Stimulated activated effector memory CD8-positive, alpha-beta T cell treated with anti-CD3 and anti-CD28 coated beads, Interleukin-12 subunit alpha, Interleukin-12 subunit beta, amount 100 ng/mL, for 72 hours (primary cell): ENCODE measurements at regions not wholly inside any gene's neighbourhood (a gene's known extent, or its start where the extent isn't known, plus 50 kb on each side); places are given as distances from the start of the nearest gene placed in this dataset.

Experiments
- ATAC-seq: fragments of 150-1000 bp; cut with Tn5 transposase; 2 replicates; pipeline ENCODE4 v1.10.0; 2021
- DNase-seq, 2 donors: peaks; one replicate each; pipeline ENCODE4 v3.0.0; 2021 to 2022; ENCODE audit warnings: low spot score in 2 of 2
- H3K27ac Mint-ChIP-seq: one replicate; pipeline ENCODE4 v1.8.0; 2022; ENCODE audit warnings: mild to moderate bottlenecking, mixed read lengths
- H3K36me3 Mint-ChIP-seq: one replicate; pipeline ENCODE4 v1.8.0; 2022; ENCODE audit warnings: mild to moderate bottlenecking, mixed read lengths
- H3K4me1 Mint-ChIP-seq: one replicate; pipeline ENCODE4 v1.8.0; 2022; ENCODE audit warnings: mixed read lengths
- H3K4me3 Mint-ChIP-seq: one replicate; pipeline ENCODE4 v1.8.0; 2022; ENCODE audit warnings: mild to moderate bottlenecking, mixed read lengths
- H3K9me3 Mint-ChIP-seq: one replicate; pipeline ENCODE4 v1.8.0; 2022; ENCODE audit warnings: mixed read lengths

DNA sequence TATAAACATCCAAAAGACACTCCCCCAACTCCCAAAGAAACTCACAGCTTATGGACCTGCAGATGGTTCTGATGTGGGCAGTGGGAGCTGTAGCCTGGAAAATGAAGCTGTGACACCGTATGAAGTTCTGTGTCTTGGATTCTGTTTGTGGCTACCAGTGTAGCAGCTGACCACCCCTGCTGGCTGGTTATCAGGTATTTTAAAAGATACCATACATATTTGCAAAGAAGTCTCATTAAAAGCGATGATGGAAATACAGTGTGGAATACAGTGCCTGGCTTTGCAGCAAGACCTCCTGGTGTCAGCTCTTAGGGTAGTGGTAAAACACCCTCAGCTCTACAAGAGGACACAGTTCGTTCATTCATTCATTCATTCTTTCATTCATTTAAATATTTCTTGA, 194.3 kb upstream of the PRKCQ start:
- no peak overlapping the region for H3K27ac Mint-ChIP-seq
- H3K4me1 Mint-ChIP-seq = no peaks in the 10 kb centered on the region
- no peak overlapping the region for H3K4me3 Mint-ChIP-seq
- H3K9me3 Mint-ChIP-seq = no peaks in the 10 kb centered on the region
- DNase-seq (peak in 1 of 2 donors; percentile 10), ATAC-seq (no peak)
- H3K36me3 Mint-ChIP-seq = no peaks in the 10 kb centered on the region

DNA sequence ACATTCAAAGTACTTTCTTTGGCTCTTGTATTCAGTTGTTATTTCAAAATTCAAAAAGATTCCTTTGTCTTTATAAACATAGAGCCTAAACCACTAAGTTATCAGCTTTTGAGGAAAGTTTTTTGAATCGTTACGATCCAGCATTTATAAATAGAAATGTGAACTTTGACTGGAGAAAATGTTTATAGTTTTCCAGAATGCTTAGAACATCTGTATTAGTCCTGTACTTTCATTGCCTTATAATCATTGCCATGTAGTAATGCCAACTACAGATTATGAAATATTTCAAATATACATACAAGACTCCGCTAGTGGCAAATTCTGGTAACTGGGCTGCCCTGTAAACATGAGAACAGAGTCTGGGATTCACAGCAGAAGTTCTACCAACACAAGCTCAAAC, 191.3 kb upstream of the PRKCQ start:
- H3K36me3 Mint-ChIP-seq = no peaks in the 10 kb centered on the region
- DNase-seq = no peak
- H3K4me1 Mint-ChIP-seq = no peaks in the 10 kb centered on the region
- H3K9me3 Mint-ChIP-seq = no peaks in the 10 kb centered on the region
- no peak overlapping the region for H3K4me3 Mint-ChIP-seq
- no peak overlapping the region for H3K27ac Mint-ChIP-seq
- no peak for ATAC-seq

DNA sequence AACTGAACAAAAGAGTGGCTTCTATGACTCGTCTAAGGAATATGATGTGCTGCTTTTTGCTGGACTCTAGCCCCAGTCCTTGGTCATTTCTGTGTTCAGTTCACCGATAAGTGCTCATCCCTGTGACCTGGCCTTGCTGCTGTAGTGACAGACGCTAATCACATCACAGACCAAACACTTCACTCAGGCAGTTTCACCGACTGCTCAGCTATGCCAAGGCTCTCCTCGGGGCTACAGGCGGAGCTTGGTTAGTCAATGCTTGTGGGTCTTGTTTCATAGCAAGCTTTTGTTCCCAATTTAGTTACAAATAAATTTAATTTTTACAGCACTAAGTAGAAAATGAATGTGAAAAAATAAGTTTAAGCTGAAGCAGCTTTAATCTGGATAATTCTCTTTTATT, 190.8 kb upstream of the PRKCQ start:
- DNase-seq (no peak), ATAC-seq (no peak)
- Mint-ChIP-seq H3K4me1 (no peaks in the 10 kb centered on the region), H3K27ac (no peak overlapping the region), H3K36me3 (no peaks in the 10 kb centered on the region), H3K4me3 (no peak overlapping the region), H3K9me3 (no peaks in the 10 kb centered on the region)

DNA sequence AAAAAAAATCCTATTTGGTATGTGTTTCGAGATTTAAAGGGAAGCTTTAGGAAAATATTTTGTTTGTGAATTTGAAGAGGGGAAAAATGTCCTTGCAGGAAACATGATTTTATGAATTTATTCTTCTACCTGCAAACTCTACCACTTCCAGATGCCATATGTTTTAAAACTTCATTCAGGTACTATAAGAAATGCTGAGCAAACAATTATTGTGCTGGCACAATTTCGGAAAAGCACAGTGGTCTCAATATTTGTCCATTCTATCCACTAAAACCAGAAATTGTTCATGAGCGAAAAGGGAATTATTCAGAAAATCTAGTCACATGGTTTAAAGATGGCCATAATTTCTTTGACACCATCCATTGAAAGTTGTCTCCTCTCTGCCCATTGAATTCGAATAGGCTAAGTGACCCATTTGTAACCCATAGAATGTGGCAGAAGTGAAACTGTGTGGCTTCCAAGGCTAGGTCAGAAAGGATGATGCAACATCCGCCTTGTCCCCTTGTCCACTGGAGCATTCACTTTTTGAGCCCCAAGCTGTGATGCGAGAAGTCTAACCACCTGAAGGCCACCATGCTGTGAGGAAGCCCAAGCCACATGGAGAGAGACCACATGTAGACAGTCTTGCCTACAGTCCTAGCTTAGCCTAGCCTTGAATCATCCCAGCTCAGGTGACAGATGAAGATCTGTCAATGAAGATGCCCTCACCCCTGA, 189.8 kb upstream of the PRKCQ start:
- Mint-ChIP-seq H3K36me3 (no peaks in the 10 kb centered on the region), H3K4me3 (no peak overlapping the region), H3K9me3 (no peaks in the 10 kb centered on the region), H3K27ac (no peak overlapping the region), H3K4me1 (no peaks in the 10 kb centered on the region)
- no peak for ATAC-seq
- no peak for DNase-seq

DNA sequence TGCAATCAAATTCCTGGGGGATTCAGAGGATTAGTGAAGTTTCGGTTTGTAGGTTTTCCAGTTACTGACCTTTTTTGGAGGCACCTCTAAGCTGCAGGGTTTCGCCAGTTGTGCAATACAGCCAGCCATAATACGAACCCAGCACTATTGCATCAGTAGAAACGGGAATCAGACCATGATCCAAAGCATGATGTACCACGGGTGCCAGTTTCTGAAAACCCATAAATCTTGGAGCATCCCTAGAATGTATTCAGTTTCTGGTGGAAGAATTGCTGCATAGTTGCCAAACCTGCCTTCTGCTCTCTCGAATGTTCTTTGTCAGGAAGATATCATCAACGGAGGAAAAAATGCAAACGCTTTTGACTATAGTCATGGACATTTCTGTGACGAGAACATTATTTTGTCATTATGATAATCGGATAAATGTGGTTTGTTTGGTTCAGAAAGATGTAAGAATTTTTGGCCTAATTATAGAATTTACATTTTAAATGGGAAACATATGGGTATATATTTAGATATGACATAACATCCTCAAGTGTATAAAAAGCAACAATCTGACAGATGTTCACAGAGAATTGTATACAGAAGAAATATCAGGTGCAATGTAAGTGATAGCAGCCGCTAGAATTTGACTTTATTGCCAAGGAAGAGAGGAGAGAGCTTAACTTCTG, 186.2 kb upstream of the PRKCQ start:
- no peak for ATAC-seq
- Mint-ChIP-seq H3K4me1 (no peaks in the 10 kb centered on the region), H3K4me3 (no peak overlapping the region), H3K27ac (no peak overlapping the region), H3K9me3 (no peaks in the 10 kb centered on the region), H3K36me3 (no peaks in the 10 kb centered on the region)
- no peak for DNase-seq

DNA sequence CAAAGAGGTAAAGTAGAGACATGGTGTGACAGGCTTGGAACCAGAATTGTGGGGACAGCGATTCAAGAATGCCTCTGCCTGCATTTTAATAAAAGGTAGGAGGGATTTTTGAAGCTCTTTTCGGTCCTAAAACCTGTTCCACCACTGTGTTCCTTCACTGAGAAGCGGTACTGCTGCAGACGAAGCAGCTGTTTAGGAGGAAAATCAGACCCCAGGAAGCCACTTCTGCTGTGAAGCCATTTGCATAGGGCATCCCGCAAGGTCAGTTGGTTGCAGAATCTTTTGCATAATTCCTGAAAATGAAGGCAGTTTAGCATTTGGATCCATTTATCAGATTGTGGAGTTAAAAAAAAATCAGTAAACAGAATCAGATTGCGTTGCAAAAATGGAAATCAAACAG, 183.3 kb upstream of the PRKCQ start:
- H3K27ac Mint-ChIP-seq = no peak overlapping the region
- DNase-seq = no peak
- H3K9me3 Mint-ChIP-seq = no peaks in the 10 kb centered on the region
- H3K4me1 Mint-ChIP-seq = no peaks in the 10 kb centered on the region
- H3K36me3 Mint-ChIP-seq = no peaks in the 10 kb centered on the region
- ATAC-seq = no peak
- no peak overlapping the region for H3K4me3 Mint-ChIP-seq

DNA sequence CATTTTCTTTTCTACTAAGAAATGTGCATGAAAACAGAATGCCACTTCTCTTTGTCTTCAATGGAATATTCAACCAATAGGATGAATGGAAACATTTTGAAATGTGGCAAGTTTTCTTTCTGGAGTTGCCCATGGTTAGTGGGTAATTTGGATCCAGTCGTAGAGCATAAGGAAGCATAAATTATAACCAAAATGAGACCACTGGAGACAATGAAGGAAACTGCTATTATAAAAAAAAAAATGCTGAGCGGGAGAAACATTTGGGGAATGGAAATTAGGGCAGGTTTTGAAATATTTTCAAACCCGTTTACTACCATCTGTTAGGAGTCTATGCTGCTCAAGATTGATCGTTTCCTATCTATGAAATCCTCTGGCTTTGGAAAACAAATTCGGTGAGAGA, 182.9 kb upstream of the PRKCQ start:
- Mint-ChIP-seq H3K36me3 (no peaks in the 10 kb centered on the region), H3K9me3 (no peaks in the 10 kb centered on the region), H3K4me1 (no peaks in the 10 kb centered on the region), H3K4me3 (no peak overlapping the region), H3K27ac (no peak overlapping the region)
- no peak for ATAC-seq
- no peak for DNase-seq

DNA sequence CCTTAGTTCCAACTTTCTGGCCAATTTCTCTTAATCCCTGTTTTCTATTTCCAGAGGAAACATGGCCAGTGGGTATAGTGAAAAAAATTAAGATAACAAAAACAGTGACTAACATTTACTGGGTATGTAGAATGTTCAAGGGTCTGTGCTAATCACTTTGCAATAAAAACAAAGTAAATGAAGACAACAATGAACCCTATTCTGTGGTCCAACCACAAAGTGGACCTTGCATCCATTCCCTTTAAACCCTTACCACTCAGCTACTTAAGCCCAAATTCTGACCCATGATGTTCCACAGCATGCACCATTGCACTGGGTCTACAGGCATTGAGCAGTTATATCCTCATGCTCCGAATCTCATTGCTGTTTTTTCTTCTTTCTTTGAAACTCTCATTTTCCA, 179.9 kb upstream of the PRKCQ start:
- H3K9me3 Mint-ChIP-seq = no peaks in the 10 kb centered on the region
- DNase-seq (no peak), ATAC-seq (no peak)
- no peaks in the 10 kb centered on the region for H3K4me1 Mint-ChIP-seq
- H3K4me3 Mint-ChIP-seq = no peak overlapping the region
- no peak overlapping the region for H3K27ac Mint-ChIP-seq
- no peaks in the 10 kb centered on the region for H3K36me3 Mint-ChIP-seq

DNA sequence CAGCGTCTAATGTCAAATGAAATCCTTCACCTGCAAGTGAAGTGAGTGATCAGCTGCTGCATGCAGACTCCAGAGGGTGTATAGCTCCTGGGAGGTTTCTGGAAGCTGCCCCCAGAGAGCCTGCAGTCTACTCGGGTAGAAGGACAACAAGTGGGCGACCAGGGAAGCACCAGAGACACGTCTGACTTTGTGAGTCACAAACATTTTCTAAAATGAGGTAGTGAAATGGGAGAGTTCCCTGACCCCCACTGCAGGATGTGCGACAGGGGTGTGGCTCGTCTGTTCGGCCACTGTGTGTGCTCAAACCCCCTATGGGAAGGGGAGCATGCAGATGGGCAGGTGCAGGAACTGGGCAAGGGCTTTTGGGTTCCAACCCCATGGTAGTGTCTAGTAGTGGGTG, 177.1 kb upstream of the PRKCQ start:
- no peak for ATAC-seq
- H3K27ac Mint-ChIP-seq = no peak overlapping the region
- no peaks in the 10 kb centered on the region for H3K9me3 Mint-ChIP-seq
- no peaks in the 10 kb centered on the region for H3K4me1 Mint-ChIP-seq
- H3K36me3 Mint-ChIP-seq = no peaks in the 10 kb centered on the region
- no peak for DNase-seq
- no peak overlapping the region for H3K4me3 Mint-ChIP-seq

DNA sequence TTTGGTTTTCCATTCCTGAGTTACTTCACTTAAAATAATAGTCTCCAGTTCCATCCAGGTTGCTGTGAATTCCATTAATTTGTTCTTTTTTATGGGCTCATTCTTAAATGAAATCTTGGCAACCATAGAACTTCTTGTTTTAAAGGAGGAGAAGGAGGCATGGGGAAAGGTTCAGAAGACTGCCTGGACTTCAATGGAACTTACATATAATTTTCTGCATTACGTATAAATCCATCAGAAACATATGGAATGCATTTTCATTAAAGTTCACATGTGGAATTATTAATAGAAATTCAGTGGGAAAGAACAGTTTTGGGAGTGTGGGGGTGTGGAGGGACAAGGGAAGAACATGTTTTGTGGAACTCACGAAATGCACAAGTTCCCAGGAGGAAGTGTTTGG, 176.6 kb upstream of the PRKCQ start:
- no peak for ATAC-seq
- DNase-seq = no peak
- H3K9me3 Mint-ChIP-seq = no peaks in the 10 kb centered on the region
- no peaks in the 10 kb centered on the region for H3K36me3 Mint-ChIP-seq
- H3K4me1 Mint-ChIP-seq = no peaks in the 10 kb centered on the region
- H3K27ac Mint-ChIP-seq = no peak overlapping the region
- H3K4me3 Mint-ChIP-seq = no peak overlapping the region

DNA sequence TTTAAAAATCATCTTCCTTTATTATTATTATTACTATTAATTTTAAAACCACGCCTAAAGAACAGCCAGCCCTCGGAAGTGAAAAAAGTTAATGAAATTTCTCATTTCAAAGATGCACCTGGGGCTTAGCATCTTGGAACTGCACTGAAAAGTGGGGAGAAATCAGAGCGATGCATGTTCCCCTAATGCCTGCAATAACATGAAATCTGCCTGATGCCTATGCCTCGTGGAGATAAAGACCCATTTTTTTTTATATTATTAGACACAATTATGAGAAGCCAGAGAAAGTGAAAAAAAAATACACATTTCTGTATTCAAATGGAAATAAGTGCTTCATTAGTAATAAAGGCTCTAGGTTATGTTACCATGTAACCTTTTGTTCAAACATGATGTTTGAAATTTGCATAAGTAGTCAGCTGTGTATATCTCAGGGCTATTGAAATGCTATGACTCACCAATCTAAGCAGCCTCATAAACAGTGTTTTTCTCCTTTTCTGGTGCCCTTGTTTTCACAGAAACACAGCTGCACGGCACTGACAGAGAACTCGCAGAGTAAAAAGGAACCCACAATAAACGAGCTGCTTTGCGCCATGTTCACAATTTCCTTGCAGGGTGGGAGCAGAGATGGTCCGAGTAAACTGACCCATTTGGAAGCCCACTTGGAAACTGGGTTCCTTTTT, 175.8 kb upstream of the PRKCQ start:
- no peaks in the 10 kb centered on the region for H3K4me1 Mint-ChIP-seq
- H3K9me3 Mint-ChIP-seq = no peaks in the 10 kb centered on the region
- no peak for DNase-seq
- H3K36me3 Mint-ChIP-seq = no peaks in the 10 kb centered on the region
- ATAC-seq = peak; percentile 49
- no peak overlapping the region for H3K4me3 Mint-ChIP-seq
- H3K27ac Mint-ChIP-seq = no peak overlapping the region

DNA sequence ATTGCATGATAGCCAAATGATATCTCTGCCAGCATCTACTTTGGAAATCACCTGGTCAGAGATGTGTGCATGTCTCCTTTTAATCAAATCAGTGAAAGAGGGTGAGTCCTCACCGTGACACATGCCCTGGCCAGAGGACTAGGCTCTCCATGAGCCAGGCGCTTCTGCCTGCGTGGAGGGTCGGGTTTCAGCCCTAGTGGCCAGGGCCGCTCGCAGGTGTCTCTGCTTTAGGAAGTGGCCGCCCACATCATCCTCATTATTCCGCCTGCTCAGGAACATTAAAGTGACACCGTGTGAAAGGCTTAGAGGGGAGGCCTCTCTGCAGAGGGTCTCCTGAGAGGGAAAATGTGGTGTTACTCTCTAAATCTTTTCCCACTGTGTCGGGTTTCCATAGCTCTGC, 173.6 kb upstream of the PRKCQ start:
- H3K4me3 Mint-ChIP-seq = no peak overlapping the region
- H3K4me1 Mint-ChIP-seq = no peaks in the 10 kb centered on the region
- no peak for ATAC-seq
- H3K36me3 Mint-ChIP-seq = no peaks in the 10 kb centered on the region
- no peak for DNase-seq
- no peak overlapping the region for H3K27ac Mint-ChIP-seq
- peaks cover 4% of the 10 kb centered on the region for H3K9me3 Mint-ChIP-seq

DNA sequence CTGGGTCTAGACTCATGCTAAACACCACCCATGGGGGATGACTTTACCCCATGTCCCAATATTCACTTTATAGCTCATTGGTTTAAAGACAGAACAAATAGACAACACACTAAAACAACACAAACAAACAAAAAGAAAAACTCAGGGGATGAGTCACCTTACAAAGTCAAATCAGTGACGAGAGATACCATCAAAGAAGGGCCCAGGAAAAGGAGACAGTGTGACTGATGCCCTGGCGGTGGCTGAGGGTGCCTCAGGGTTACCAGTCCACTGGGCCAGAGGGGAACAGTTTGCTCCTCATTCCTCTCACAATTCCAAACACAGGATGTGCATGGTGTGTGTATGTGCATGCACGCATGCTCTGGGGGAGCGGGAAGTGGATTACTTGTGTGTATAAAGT, 171.3 kb upstream of the PRKCQ start:
- Mint-ChIP-seq H3K27ac (no peak overlapping the region), H3K36me3 (no peaks in the 10 kb centered on the region), H3K9me3 (peaks cover 4% of the 10 kb centered on the region), H3K4me3 (no peak overlapping the region), H3K4me1 (no peaks in the 10 kb centered on the region)
- DNase-seq (no peak), ATAC-seq (peak; percentile 26)

DNA sequence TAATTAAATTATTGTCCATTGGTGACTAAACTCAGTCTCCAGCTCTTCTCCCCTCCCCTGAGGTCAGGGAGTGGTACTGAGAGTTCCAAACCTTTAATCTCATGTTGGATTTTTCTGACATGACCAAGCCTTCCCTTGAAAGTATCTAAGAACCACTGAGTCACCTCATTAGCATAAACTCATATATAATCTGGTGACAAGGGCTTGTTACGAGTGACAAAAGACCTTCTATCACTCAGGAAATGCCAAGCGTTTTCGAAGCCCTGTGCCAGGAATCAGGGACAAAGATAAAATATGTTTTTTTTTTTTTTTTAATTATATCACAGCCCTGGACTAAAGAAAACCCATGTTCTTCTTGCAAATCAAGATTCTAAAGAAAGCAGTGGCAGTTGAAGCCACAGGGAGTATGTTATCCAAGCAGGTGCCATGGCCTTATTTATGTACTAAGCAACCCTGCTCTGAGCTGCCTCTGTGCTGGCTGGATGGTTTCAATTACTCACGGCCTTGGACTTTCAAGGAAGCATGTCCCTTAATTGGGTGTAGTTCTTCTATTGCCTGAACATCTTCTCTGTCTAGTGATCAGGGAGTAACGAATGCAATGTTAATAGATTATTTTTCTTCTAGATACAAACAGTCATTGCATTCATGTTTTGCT, 169.0 kb upstream of the PRKCQ start:
- Mint-ChIP-seq H3K4me1 (no peaks in the 10 kb centered on the region), H3K4me3 (no peak overlapping the region), H3K9me3 (peaks cover 4% of the 10 kb centered on the region), H3K36me3 (no peaks in the 10 kb centered on the region), H3K27ac (no peak overlapping the region)
- no peak for ATAC-seq
- no peak for DNase-seq

DNA sequence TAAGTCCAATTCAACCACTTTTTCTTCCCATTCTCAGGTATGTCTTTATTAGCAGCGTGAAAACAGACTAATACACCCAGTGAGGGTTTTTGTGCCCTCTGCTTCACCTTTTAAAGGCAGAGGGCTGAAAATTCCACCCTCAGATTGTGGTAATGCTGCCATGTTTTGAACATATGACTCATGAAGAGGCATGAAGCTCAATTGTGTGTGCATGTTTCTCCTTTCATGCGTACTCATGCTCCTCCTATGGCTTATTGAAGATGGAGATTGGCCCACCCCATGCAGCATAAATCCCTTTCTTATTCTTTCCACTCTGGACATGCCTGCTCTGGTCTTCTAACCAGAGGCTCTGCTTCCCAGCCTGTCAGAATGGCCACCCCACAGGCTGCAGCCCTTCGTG, 168.0 kb upstream of the PRKCQ start:
- ATAC-seq = no peak
- Mint-ChIP-seq H3K4me3 (no peak overlapping the region), H3K27ac (no peak overlapping the region), H3K9me3 (peaks cover 4% of the 10 kb centered on the region), H3K4me1 (no peaks in the 10 kb centered on the region), H3K36me3 (no peaks in the 10 kb centered on the region)
- DNase-seq = no peak

DNA sequence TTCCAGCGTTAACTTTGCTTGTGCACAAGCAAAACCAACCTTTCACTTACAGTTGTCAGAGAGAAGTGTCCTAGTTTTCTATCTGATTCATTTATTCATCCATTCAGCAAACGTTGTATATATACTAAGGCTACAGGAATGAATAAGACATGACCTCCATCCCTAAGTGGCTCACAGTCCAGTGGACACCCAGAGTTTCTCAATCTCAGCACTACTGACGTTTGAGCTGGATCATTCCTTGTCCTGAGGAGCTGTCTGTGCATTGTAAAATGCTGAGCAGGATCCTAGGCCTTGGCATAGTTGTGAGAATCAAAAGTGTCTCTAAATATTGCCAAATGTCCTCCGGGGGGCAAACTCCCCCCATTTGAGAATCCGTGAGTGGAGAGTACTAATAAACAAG, 166.7 kb upstream of the PRKCQ start:
- H3K36me3 Mint-ChIP-seq = no peaks in the 10 kb centered on the region

More for the DNA sequence above, 166.7 kb upstream of the PRKCQ start:
- ATAC-seq (no peak), DNase-seq (no peak)
- no peak overlapping the region for H3K27ac Mint-ChIP-seq
- peaks cover 4% of the 10 kb centered on the region for H3K9me3 Mint-ChIP-seq
- H3K4me3 Mint-ChIP-seq = no peak overlapping the region
- no peaks in the 10 kb centered on the region for H3K4me1 Mint-ChIP-seq
